ENCODE measurements at regions not wholly inside any gene's neighbourhood (a gene's known extent, or its start where the extent isn't known, plus 50 kb on each side); places are given as distances from the start of the nearest gene placed in this dataset.

DNA sequence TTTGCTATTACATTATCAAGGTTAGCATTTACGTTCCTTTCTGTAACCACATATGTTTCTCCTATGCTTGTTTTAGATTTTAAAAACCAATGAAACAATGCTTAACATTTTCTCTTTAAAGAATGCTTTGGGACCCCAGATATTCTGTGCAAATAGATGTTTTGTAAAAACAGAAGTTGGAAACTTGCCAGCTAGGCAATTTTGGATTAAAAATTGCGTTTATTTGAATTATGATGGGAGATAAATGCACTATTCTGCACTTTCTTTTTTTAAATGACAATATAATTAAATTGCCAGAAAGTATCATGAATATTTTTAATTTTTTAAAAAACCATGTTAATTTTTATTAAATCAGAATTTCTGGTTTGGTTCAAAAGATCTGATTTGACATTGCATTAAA, 81.6 kb downstream of the MACIR start:
- Histone ChIP-seq H2AFZ (replicated peaks; ENCODE audit: low read length, poor library complexity) (no peak overlapping the region), H2AK9ac (replicated peaks; ENCODE audit: low read depth, low read length, poor library complexity) (no peak overlapping the region), H3K27ac (ENCODE audit: insufficient read depth, low read length) (no peak overlapping the region), H3K79me1 (ENCODE audit: low read depth in 1 of 2, low read length in 2 of 2) (no peaks in the 10 kb centered on the region), H3K4ac (ENCODE audit: low read depth, low read length) (no peak overlapping the region), H2AK5ac (ENCODE audit: low read depth, low read length) (no peak overlapping the region), H4K91ac (ENCODE audit: insufficient read depth, low read depth, low read length) (no peak overlapping the region), H3K36me3 (ENCODE audit: control insufficient read depth, insufficient read depth, low read length) (no peaks in the 10 kb centered on the region), H3K18ac (ENCODE audit: low read depth, low read length) (no peak overlapping the region), H3K9ac (ENCODE audit: low read depth, low read length) (no peak overlapping the region), H4K8ac (ENCODE audit: low read depth in 2 of 2, low read length in 2 of 2) (no peak overlapping the region), H3K27me3 (ENCODE audit: control insufficient read depth, insufficient read depth, low read length) (no peaks in the 10 kb centered on the region), H3K4me3 (ENCODE audit: insufficient read depth, low read depth, low read length) (no peak overlapping the region), H3K9me3 (ENCODE audit: control insufficient read depth, insufficient read depth, low read length) (no peaks in the 10 kb centered on the region), H2BK120ac (ENCODE audit: low read depth, low read length) (no peak overlapping the region), H4K20me1 (ENCODE audit: insufficient read depth, low read length) (no peaks in the 10 kb centered on the region), H3K23ac (ENCODE audit: low read depth, low read length) (no peak overlapping the region), H2BK15ac (ENCODE audit: low read depth, low read length) (no peak overlapping the region), H2BK20ac (ENCODE audit: low read depth, low read length) (no peak overlapping the region), H3K4me1 (ENCODE audit: control insufficient read depth, insufficient read depth, low read length) (no peaks in the 10 kb centered on the region), H3K56ac (ENCODE audit: extremely low read depth, insufficient read depth, low read length) (no peak overlapping the region), H3K14ac (replicated peaks; ENCODE audit: low read depth, low read length) (no peak overlapping the region), H3K4me2 (ENCODE audit: low read depth, low read length) (no peak overlapping the region), H2BK5ac (ENCODE audit: low read depth, low read length, poor library complexity, severe bottlenecking) (no peak overlapping the region), H3K9me1 (ENCODE audit: insufficient read depth, low read length) (no peaks in the 10 kb centered on the region), H4K5ac (ENCODE audit: low read depth, low read length) (no peak overlapping the region)
- ChIA-PET CTCF (no interaction called here), POLR2A (ENCODE audit: unreplicated experiment) (no interaction called here)
- ATAC-seq (ENCODE audit: low read depth), result no peak
- in situ Hi-C loops (cut with MboI; ENCODE audit: low sequenced_read_pairs) (no loop called here), dilution Hi-C loops (cut with HindIII; ENCODE audit: low sequenced_read_pairs, unreplicated experiment) (no loop called here), intact Hi-C loops (cut with micrococcal nuclease) (no loop called here)
- no peak for DNase-seq
- peak; percentile 47; the same call in 1 of the 2 replicates for TF ChIP-seq MAFK (IDR thresholded peaks at IDR 0.05; ENCODE audit: low read depth, low read length)
- TF ChIP-seq SMC3 (IDR thresholded peaks at IDR 0.05; ENCODE audit: low read depth, low read length), result no peak
- 100% methylated on average over 1 of the region's 2 CpGs; no CpG with 5 or more reads in 1 of the 2 experiments for WGBS, 2 experiments (ENCODE audit: extremely low coverage in 2 of 2, insufficient read length in 1 of 2)
- no TSS peak for BruUV-seq (replicated peaks)
